Sigmoid colon (tissue), 6 donors: ENCODE measurements at regions not wholly inside any gene's neighbourhood (a gene's known extent, or its start where the extent isn't known, plus 50 kb on each side); places are given as distances from the start of the nearest gene placed in this dataset.

Experiments used
- DNase-seq: peaks from one replicate; pipeline ENCODE4 v3.0.0-alpha.2; 2019
- H3K27ac ChIP-seq, 4 donors: fragments of 200-600 bp; sonication (generic); one replicate each; pipeline ENCODE4 v1.5.1; 2016 to 2019; ENCODE audit warnings: mild to moderate bottlenecking in 1 of 4
- H3K27me3 ChIP-seq, 3 donors: fragments of 200-600 bp; sonication (generic); one replicate each; pipeline ENCODE4 v1.5.1; 2019; ENCODE audit warnings: mild to moderate bottlenecking in 1 of 3
- H3K36me3 ChIP-seq, 4 donors: fragments of 200-600 bp; sonication (generic); one replicate each; pipeline ENCODE4 v1.5.1; 2016 to 2019
- H3K4me1 ChIP-seq, 4 donors: fragments of 200-600 bp; sonication (generic); one replicate each; pipeline ENCODE4 v1.5.1; 2017 to 2019
- H3K4me3 ChIP-seq, 4 donors: fragments of 200-600 bp; sonication (generic); one replicate each; pipeline ENCODE4 v1.5.1; 2017 to 2019; ENCODE audit warnings: mild to moderate bottlenecking in 2 of 4, moderate library complexity in 1 of 4
- H3K9me3 ChIP-seq, 4 donors: fragments of 200-600 bp in 3 of 4; sonication (generic) in 3 of 4; one replicate each; pipeline versions ENCODE4 v1.5.1 to v1.6.1; 2013 to 2019
- CTCF ChIP-seq, 4 experiments: fragments of 450-650 bp in 3 of 4; fragments of 200-600 bp in 1 of 4; IDR thresholded peaks; one replicate each; pipeline ENCODE4 v1.5.1; 2016 to 2019; ENCODE audit warnings: antibody characterized with exemption in 4 of 4, mild to moderate bottlenecking in 3 of 4, moderate library complexity in 2 of 4
- EP300 ChIP-seq, 4 donors: sonication (generic); formaldehyde crosslinking; IDR thresholded peaks; one replicate each; pipeline ENCODE4 v1.6.1; 2017; ENCODE audit warnings: antibody characterized with exemption in 4 of 4
- POLR2A ChIP-seq, 2 donors: fragments of 450-650 bp; IDR thresholded peaks; one replicate each; pipeline ENCODE4 v1.6.1; 2016; ENCODE audit warnings: antibody characterized with exemption in 2 of 2, mild to moderate bottlenecking in 2 of 2, moderate library complexity in 2 of 2
- POLR2AphosphoS5 ChIP-seq, 4 donors: sonication (generic); formaldehyde crosslinking; IDR thresholded peaks; one replicate each; pipeline ENCODE4 v1.6.1; 2017; ENCODE audit warnings: antibody characterized with exemption in 4 of 4
- WGBS, 2 donors: extraction: QIAGEN DNeasy Blood & Tissue Kit; methylation state at CpG; one replicate each; pipeline ENCODE4 v1.1.7; 2013; 5-methylcytosine and 5-hydroxymethylcytosine counted together
- intact Hi-C: fragments of 100-400 bp; cut with DNase I; formaldehyde crosslinking; loops from one replicate; pipeline ENCODE4 v1.15.1; 2023
- donor health status: healthy with polysubstance abuse.
- donor health status: healthy.

GRCh38 chr12:66050283-66050576 lies 80.3 kb downstream of the LLPH start:
- no peak for TF ChIP-seq EP300 (IDR thresholded peaks at IDR 0.05)
- TF ChIP-seq POLR2A (IDR thresholded peaks at IDR 0.05): no peak
- no peak for TF ChIP-seq POLR2AphosphoS5 (IDR thresholded peaks at IDR 0.05)
- TF ChIP-seq CTCF (IDR thresholded peaks at IDR 0.05): no peak
- H3K27ac ChIP-seq: no peak overlapping the region
- H3K4me3 ChIP-seq: no peak overlapping the region
- H3K27me3 ChIP-seq: no peaks in the 10 kb centered on the region
- intact Hi-C loops: no loop called here
- no peaks in the 10 kb centered on the region for H3K4me1 ChIP-seq
- H3K9me3 ChIP-seq: no peaks in the 10 kb centered on the region
- no peak for DNase-seq
- H3K36me3 ChIP-seq: no peaks in the 10 kb centered on the region

- no peak for TF ChIP-seq CTCF (IDR thresholded peaks at IDR 0.05)
- DNase-seq: no peak
- intact Hi-C loops: no loop called here
- no peak overlapping the region for H3K4me3 ChIP-seq
- H3K9me3 ChIP-seq: no peaks in the 10 kb centered on the region
- no peaks in the 10 kb centered on the region for H3K27me3 ChIP-seq
- no peaks in the 10 kb centered on the region for H3K36me3 ChIP-seq
- no peak overlapping the region for H3K27ac ChIP-seq
- H3K4me1 ChIP-seq: no peaks in the 10 kb centered on the region
Measured at GRCh38 chr12:66049538-66050282, 80.8 kb downstream of the LLPH start.

- intact Hi-C loops: no loop called here
- DNase-seq: no peak
- Histone ChIP-seq H3K4me1 (no peaks in the 10 kb centered on the region), H3K9me3 (no peaks in the 10 kb centered on the region), H3K27me3 (no peaks in the 10 kb centered on the region), H3K4me3 (no peak overlapping the region), H3K36me3 (no peaks in the 10 kb centered on the region), H3K27ac (no peak overlapping the region)
- TF ChIP-seq POLR2AphosphoS5 (IDR thresholded peaks at IDR 0.05) (no peak), POLR2A (IDR thresholded peaks at IDR 0.05) (no peak), EP300 (IDR thresholded peaks at IDR 0.05) (no peak), CTCF (IDR thresholded peaks at IDR 0.05) (no peak)
- WGBS, 2 donors: 45 to 77% methylated on average over 9 of the region's 9 CpGs
Measured at GRCh38 chr12:66048835-66049537, 81.6 kb downstream of the LLPH start.

GRCh38 chr12:66048218-66048834 lies 82.2 kb downstream of the LLPH start:
- Histone ChIP-seq H3K4me3 (no peak overlapping the region), H3K9me3 (no peaks in the 10 kb centered on the region), H3K27me3 (no peaks in the 10 kb centered on the region), H3K36me3 (no peaks in the 10 kb centered on the region), H3K27ac (no peak overlapping the region), H3K4me1 (no peaks in the 10 kb centered on the region)
- intact Hi-C loops: no loop called here
- TF ChIP-seq EP300 (IDR thresholded peaks at IDR 0.05): no peak
- TF ChIP-seq POLR2AphosphoS5 (IDR thresholded peaks at IDR 0.05): no peak
- no peak for TF ChIP-seq CTCF (IDR thresholded peaks at IDR 0.05)
- TF ChIP-seq POLR2A (IDR thresholded peaks at IDR 0.05): no peak
- 22 to 68% methylated on average over 8 of the region's 8 CpGs for WGBS, 2 donors
- no peak for DNase-seq
